ENCODE measurements at regions not wholly inside any gene's neighbourhood (a gene's known extent, or its start where the extent isn't known, plus 50 kb on each side); places are given as distances from the start of the nearest gene placed in this dataset. TPM values are rescaled to one million over a fixed set of nuclear protein-coding genes. Genes with fewer than 3 reads are reported as not detected.
"Not testable (repeated sequence)": the region's sequence is repeated elsewhere in the genome, so short reads cannot be mapped to it uniquely, and the experiment has no call there.

GRCh38 chr20:30412972-30413371, 844.5 kb upstream of the DEFB115 start:
- DNase-seq (ENCODE audit: extremely low spot score in 2 of 2), result no peak
- Histone ChIP-seq H3K27ac (no peak overlapping the region), H3K9me3 (no peaks in the 10 kb centered on the region), H3K4me1 (no peaks in the 10 kb centered on the region), H3K4me3 (no peak overlapping the region), H3K36me3 (no peaks in the 10 kb centered on the region), H3K27me3 (no peaks in the 10 kb centered on the region)
- intact Hi-C loops (cut with DNase I), result no loop called here
- TF ChIP-seq POLR2AphosphoS5 (IDR thresholded peaks at IDR 0.05; ENCODE audit: insufficient read depth in 1 of 2, low read depth in 1 of 2), result no peak

GRCh38 chr20:30417387-30417786, 840.1 kb upstream of the DEFB115 start:
- DNase-seq (ENCODE audit: extremely low spot score in 2 of 2); H3K9me3 ChIP-seq; H3K36me3 ChIP-seq; H3K4me3 ChIP-seq; H3K27me3 ChIP-seq; H3K4me1 ChIP-seq; intact Hi-C loops (cut with DNase I); H3K27ac ChIP-seq: not testable (repeated sequence)

- H3K4me3 ChIP-seq; DNase-seq (ENCODE audit: extremely low spot score in 2 of 2); H3K27ac ChIP-seq; H3K27me3 ChIP-seq; H3K9me3 ChIP-seq; H3K4me1 ChIP-seq; intact Hi-C loops (cut with DNase I); H3K36me3 ChIP-seq: not testable (repeated sequence)
Measured at GRCh38 chr20:30418378-30418777, 839.1 kb upstream of the DEFB115 start.

GRCh38 chr20:30419466-30419865, 838.0 kb upstream of the DEFB115 start:
- intact Hi-C loops (cut with DNase I), result no loop called here
- no peak for TF ChIP-seq CTCF (IDR thresholded peaks at IDR 0.05)
- TF ChIP-seq POLR2AphosphoS5 (IDR thresholded peaks at IDR 0.05; ENCODE audit: insufficient read depth in 1 of 2, low read depth in 1 of 2), result no peak
- TF ChIP-seq POLR2A (IDR thresholded peaks at IDR 0.05), result no peak
- H3K9me3 ChIP-seq, result no peaks in the 10 kb centered on the region
- no peaks in the 10 kb centered on the region for H3K36me3 ChIP-seq
- no peak overlapping the region for H3K27ac ChIP-seq
- no peak for DNase-seq (ENCODE audit: extremely low spot score in 2 of 2)
- H3K4me1 ChIP-seq, result no peaks in the 10 kb centered on the region
- H3K4me3 ChIP-seq, result no peak overlapping the region
- H3K27me3 ChIP-seq, result no peaks in the 10 kb centered on the region

- H3K27ac ChIP-seq; H3K4me1 ChIP-seq; DNase-seq (ENCODE audit: extremely low spot score in 2 of 2); H3K36me3 ChIP-seq; H3K27me3 ChIP-seq; H3K4me3 ChIP-seq; intact Hi-C loops (cut with DNase I); H3K9me3 ChIP-seq: not testable (repeated sequence)
Measured at GRCh38 chr20:30419871-30420420, 837.5 kb upstream of the DEFB115 start.

Small RNAs in the stretch of these regions (small RNA-seq; reads per million reads assigned to genes)
- gene CFTRP3 (not detected), gene MLLT10P1 (not detected), gene RF00019 (not detected)
